ENCODE measurements at regions not wholly inside any gene's neighbourhood (a gene's known extent, or its start where the extent isn't known, plus 50 kb on each side); places are given as distances from the start of the nearest gene placed in this dataset.

DNA sequence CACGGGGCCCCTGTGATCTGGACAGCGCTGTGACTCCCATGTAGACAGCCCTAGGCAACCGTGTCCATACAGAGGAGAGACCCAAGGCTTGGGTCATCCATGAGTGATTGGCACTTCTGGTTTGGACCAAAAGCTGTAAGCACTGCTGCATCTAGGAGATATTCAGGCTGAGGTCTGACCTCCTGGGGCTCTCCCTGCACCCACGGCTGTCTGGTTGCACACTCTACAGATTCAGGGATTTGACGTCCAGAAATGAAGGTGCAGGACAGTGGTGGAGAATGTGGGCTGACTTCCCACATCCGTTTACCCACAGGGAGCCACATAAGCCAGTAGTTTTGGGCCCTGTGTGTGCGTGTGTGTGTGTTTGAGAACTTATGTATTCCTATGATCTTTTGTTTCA, 76.2 kb upstream of the ARHGEF7 start:
- H3K4me3 ChIP-seq (ENCODE audit: low read depth, low read length), result no peak overlapping the region
- in situ Hi-C loops (cut with HindIII; ENCODE audit: low sequenced_read_pairs), result no loop called here
- TF ChIP-seq CTCF (IDR thresholded peaks at IDR 0.05; ENCODE audit: low read depth, low read length, missing control alignments), result no peak
- no peak for DNase-seq (ENCODE audit: low read depth)

DNA sequence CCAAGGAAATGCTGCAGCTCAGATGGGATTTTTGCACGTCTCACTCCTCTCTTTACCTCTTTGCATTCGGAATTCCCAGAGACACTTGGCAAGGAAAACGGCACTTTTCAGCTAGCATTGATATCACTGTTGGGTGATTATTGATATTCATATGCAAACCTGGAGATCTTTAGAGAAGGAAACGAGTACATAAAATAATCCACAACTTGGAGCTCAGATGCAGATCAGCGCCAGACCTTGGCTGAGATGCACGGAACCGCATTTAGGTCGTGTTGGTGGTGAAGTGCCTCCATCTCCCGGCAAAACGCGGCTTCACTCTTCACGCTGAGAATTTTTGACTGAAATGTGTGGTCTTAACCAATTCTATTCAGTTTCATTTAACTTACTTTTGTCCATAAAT, 77.2 kb upstream of the ARHGEF7 start:
- no peak for TF ChIP-seq CTCF (IDR thresholded peaks at IDR 0.05; ENCODE audit: low read depth, low read length, missing control alignments)
- in situ Hi-C loops (cut with HindIII; ENCODE audit: low sequenced_read_pairs), result no loop called here
- no peak for DNase-seq (ENCODE audit: low read depth)
- no peak overlapping the region for H3K4me3 ChIP-seq (ENCODE audit: low read depth, low read length)

- no peak overlapping the region for H3K4me3 ChIP-seq (ENCODE audit: low read depth, low read length)
- no peak for TF ChIP-seq CTCF (IDR thresholded peaks at IDR 0.05; ENCODE audit: low read depth, low read length, missing control alignments)
- no peak for DNase-seq (ENCODE audit: low read depth)
- in situ Hi-C loops (cut with HindIII; ENCODE audit: low sequenced_read_pairs), result no loop called here
These were observed 78.4 kb upstream of the ARHGEF7 start for GRCh38 chr13:111036665-111037064.

GRCh38 chr13:111035861-111036260, 79.2 kb upstream of the ARHGEF7 start:
- H3K4me3 ChIP-seq (ENCODE audit: low read depth, low read length), result no peak overlapping the region
- no peak for DNase-seq (ENCODE audit: low read depth)
- no peak for TF ChIP-seq CTCF (IDR thresholded peaks at IDR 0.05; ENCODE audit: low read depth, low read length, missing control alignments)
- in situ Hi-C loops (cut with HindIII; ENCODE audit: low sequenced_read_pairs), result no loop called here

GRCh38 chr13:111034811-111035210, 80.3 kb upstream of the ARHGEF7 start:
- in situ Hi-C loops (cut with HindIII; ENCODE audit: low sequenced_read_pairs), result no loop called here
- no peak for DNase-seq (ENCODE audit: low read depth)
- no peak overlapping the region for H3K4me3 ChIP-seq (ENCODE audit: low read depth, low read length)
- TF ChIP-seq CTCF (IDR thresholded peaks at IDR 0.05; ENCODE audit: low read depth, low read length, missing control alignments), result no peak

DNA sequence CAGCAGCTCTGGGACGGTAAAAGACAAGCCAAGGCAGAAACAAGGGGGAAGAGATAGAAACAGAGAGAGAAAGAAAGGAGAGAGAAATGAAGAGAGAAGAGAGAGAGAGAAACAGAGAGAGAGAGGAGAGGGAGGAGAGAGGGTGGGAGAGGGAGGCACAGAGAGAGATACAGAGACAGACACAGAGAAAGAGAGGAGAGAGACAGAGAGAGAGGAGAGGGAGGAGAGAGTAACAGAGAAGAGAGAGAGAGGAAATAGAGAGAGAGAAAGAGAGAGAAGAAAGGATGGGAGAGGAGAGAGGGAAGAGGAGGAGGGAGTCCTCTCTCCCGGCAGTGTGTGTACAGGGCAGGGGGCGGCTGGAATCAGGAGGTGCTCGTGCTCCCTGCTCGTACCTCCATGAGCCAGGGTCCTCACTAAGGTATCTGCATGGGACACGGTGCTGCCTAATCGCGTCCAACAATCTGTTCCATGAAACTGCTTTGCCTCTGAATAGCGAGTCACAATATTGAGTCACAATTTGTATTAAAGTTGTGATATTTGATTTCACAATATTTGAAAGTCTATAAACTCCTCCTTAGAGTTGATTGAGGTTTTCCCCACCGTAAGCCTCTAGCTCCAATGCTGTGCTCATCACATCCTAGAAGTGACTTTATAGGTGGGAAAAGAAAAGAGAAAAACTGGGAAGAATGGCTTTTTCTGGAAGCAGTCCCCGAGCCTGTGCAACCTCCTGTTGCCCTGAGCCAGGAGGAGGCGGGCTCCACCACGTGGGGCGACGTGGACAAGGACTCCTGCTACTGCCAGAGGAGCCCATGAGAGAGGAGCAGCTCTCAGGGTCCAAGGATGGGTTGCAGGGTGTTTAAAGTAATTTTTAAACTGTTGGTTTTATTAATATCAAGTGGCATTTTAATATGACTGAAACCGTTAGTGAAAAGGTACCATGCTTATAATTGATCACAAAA, 81.7 kb upstream of the ARHGEF7 start:
- no peak for TF ChIP-seq CTCF (IDR thresholded peaks at IDR 0.05; ENCODE audit: low read depth, low read length, missing control alignments)
- in situ Hi-C loops (cut with HindIII; ENCODE audit: low sequenced_read_pairs), result no loop called here
- no peak for DNase-seq (ENCODE audit: low read depth)
- no peak overlapping the region for H3K4me3 ChIP-seq (ENCODE audit: low read depth, low read length)

Measured in astrocyte of the cerebellum (primary cell).